Dedifferentiated amniotic fluid mesenchymal stem cell (primary cell): ENCODE measurements at regions not wholly inside any gene's neighbourhood (a gene's known extent, or its start where the extent isn't known, plus 50 kb on each side); places are given as distances from the start of the nearest gene placed in this dataset.

Experiments
- DNase-seq: peaks from one replicate; pipeline ENCODE4 v3.0.0-alpha.2; 2016; ENCODE audit errors: extremely low spot score

GRCh38 chr22:48340191-48340590 is 1487.5 kb downstream of the BRD1 start:
- DNase-seq, result no peak

DNA sequence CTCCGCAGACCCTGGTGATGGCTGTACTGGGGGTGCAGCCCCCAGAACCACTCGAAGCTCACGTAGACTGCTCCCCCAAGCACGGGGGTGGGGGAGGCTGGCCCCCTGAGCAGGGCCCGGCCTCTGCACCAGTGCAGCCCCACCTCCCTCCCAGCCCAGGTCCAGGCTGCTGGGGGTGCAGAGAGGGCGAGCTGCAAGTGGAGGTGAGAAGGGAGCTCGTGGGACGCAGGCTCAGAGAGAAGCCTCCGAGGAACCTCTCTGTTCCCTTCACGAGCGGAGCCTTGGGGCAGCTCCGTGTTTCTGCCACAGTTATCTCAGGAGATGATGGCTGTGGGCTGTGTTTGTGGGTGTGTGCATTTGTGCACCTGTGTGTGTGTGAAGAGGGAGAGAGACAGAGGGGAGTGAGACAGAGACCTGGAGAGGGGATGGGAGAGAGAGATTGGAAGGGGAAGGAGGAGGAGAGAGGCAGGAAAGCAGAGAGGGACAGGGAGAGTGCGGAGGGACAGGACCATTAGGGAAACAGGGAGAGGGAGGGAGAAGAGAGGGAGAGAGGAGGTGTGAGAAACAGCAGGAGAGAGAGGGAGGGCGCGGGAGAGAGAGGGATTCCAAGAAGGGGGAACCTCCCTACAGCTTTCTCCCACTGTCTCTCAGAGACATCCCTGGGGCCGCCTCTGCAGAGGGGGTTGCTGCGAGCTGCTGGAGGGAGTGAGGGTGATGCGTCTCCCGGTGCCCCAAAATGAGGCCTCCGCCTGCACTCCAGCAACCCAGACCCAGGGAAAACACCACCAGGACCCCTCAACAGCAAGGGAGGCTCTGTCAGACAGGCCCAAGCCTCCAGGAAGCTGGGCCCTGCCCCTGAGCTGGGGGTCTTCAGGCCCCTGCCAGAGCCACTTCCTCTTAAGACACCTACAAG is 1488.6 kb downstream of the BRD1 start:
- no peak for DNase-seq

DNA sequence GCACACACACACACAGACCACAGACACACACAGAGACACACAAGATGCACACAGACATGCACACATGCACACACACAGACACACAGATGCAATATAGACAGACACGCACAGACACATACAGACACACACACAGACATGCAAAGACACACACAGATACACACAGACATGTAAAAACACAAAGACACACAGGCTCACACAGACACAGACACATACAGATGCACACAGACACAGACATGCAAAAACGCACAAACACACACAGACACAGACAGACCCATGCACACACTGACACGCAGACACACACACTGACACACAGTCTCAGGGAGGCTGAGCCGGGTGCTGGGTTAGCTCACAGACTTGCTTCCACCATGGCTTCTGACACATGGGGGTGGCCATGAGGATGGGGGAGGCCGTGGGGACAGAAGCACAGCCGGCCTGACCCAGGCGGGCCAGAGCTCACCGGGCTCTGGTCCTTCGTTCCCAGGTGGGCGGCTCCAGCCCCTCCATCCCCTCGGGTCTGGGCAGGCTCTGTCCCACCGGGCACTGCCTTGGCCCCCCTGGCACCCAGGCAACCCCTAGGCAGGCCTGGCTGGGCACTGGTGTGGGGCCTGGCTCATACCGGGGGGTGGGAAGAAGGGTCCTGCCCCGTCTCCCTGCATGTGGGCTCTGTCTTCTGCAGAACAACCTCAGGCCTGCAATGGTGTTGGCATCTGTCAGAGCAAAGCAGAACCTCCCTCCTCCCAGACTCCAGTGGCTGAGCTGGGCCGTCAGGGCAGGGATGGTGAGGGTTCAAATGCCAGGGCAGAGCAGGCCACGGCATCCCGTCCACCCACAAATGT is 1489.5 kb downstream of the BRD1 start:
- DNase-seq, result no peak

DNA sequence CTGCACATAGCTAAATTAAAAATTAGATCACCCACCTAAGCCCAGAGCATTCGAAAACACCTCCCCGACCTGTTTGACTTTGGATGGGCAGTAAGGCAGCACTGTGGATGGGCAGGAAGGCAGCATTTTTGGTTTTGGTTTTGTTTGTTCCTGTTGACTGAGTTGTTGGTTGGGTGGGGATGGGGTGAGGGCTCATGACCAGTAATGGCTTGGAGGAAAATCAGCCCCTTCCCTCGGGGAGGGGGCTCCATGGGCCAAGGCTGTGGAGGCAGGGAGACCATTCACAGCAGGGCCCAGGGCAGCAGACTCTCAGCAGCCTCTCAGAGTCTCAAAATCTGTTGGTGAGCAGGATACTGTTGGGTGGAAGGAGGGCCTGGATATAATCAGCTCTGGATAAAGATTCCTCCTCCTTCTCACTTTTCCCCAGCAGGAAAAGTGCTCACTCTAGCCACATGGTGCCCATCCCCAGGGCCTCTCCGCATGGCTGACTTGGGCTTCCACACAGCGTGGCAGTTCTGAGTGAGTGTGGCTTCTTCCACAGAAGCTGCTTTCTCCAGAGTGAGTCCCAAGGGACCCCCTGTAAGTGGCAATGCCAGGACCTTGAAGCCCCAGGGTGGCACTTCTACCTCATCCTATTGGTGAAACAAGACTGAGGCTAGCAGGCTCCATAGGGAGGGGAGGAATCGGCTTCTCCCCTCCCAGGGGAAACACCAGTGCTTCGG is 1491.2 kb downstream of the BRD1 start:
- no peak for DNase-seq

DNA sequence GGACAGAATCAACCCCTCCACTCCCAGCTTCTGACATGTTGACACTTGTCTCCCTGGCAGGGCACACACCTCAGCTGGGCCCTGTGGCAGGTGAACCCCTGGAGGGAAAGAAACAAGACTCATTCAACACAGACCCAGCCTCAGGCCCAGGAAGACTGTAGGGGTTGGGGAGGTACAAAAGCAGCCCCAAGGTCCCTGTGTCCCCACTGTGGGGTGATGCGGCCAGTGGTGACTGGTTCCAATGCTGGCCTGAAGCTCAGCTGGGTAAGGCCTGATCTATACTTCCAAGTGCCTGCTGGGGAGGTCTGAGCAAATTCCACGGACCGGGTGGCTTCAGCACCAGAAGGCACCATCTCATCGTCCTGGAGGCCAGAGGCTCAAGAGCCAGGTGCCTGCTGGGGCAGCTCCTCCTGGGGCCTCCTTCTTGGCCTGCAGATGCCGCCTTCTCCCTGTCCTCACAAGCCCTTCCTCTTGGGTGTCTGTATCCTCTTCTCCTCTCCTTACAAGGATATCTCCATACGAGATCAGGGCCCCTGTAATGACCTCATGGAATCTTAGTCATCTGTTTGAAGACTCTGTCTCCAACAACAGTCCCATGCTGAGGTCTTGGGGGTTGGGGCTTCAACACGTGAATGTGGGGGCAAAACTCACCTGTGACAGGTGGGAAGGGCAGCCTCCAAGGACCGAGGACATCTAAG is 1492.1 kb downstream of the BRD1 start:
- DNase-seq, result no peak

DNA sequence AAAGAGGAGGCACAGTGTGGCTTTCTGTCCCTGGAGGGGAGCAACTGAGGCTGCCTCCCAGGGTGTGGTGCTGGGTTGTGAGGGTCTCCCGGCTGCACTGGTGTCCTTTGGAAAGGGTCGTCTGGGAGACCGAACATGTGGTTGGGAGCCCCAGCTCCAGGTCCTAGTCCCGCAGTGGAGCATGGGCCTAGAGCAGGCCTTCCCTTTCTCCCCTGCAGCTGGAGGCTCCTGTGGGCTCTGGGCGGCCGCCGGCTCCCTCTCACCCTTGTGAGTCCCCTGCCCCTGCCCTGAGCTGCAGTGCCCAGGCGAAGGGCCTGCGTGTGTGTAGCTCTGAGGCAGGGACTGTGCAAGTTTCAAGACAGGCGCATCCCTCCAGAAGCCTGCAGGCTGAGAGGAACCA is 1492.7 kb downstream of the BRD1 start:
- DNase-seq, result no peak

DNA sequence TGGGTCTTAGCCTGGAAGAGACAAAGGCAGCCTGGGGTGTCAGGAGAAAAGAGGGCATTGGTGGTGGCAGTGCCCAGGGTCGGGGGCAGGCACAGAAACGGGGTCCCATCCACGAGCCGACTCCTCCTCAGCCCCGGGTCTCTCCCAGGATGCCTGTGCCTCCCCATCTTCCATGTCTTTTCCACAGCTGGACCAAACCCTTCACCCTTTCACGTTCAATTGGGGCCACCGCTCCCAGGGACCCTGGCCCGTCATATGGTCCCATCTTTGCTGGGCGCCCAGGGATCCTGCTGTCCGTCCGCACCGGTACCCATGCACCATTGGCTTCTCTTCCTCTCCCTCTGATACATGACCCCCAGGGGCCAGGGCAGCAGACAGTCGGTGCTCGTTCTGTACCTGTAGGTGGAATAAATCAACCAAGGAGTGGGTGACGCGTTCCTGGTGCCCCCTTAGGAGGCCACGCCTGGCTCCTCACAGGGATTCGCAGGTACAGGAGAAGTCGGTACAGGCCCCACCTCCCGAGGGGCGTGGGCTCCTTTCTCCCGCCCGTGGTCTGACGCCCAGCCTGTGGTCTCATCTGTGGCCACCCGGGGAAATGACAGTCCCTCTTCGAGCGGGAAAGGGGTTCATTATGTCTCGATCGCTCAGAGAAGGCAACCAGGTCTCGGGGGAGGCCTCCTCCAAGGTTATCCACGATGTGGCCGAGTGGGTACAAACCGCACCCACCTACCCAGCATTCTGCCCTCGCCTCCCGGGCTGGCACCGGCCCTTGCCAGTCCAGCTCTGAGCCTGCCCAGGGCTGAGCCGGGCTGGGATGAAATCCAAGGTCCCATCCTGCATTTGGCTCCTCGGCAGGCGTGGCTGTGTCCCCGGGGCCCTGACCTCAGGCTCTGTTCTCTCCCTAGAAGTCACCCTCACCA is 1493.6 kb downstream of the BRD1 start:
- DNase-seq, result no peak

DNA sequence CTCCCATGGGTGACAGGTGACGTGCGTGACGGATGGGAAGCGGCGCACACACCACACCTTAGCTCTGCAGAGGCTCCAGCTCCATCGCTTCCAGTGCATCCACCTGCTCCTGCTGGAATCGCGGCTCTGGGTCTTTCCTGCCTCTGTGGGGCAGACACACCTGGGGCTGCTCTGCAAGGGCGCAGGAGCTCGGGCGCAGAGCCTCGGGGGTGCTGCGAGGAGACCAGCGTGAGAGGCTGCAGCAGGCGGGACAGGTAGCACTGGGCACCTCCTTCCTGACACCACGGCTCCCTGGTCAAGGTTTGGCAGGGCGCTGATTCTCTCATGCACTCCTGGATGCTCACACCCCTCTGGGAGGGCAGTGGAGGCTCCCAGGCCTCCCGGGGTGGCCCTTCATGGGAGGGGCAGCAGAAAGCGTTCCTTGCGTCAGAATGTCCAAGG is 1494.3 kb downstream of the BRD1 start:
- DNase-seq, result no peak

DNA sequence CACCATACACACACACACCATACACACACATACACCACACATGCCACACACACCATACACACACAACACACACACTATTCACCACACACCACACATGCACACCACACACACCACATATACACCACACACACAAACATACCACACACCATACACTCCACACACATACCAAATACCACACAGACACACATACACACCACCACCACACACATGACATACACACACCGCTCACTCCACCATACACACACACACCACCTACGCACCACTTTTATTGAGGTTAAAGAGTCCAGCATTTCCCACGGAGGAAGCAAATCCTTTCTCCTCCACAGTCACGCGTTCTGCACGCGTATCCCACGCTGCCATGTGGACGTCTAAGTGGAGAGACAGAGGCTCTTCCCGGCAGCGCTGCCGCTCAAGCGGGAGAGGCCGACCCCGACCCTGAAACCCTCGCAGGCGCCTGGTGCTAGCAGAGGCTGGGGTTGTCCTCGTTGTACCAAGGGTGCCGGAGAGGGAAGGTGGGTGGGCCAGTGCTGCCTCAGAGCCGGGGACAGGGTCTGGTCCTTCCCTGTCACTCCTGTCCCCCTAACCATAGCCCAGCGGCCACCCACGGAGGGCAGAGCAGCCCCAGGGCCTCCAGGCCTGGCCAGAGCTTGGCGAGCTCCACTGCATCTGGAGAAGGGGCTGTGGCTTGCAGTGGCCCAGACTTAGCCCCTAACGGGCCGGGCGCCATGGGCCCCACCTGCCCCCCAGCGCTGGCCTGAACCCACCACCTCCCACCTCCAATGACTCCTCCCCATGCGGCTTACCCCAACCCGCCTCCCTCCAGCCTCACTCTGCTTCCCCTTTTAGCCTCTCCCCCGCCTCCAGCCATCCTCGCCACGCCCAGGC is 1495.0 kb downstream of the BRD1 start:
- no peak for DNase-seq

DNA sequence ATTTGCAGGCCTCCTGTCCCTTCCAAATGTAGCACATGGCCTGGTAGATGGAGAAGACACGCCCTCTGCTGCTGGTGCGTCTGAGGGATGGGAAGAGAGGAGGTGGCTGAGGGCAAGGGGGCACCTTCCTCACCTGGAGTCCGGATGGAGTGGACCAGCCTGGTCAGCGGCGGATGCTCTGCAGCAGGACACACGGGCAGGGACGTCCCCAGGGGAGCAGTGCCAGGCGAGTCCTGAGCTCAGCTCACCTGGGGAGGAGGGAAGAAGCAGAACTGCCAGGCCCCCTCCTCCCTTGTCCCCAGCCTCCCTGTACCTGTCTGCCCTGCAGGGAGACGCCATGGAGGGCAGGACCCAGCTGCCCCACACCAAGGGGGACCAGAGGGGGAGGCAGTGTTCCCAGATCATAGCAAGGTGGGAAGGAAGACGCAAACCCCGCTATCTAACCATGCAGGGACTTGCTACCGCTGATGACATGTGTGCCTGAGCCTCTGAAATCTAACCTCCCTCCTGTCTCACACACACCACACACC is 1495.9 kb downstream of the BRD1 start:
- DNase-seq, result no peak

GRCh38 chr22:48331266-48331665 is 1496.4 kb downstream of the BRD1 start:
- DNase-seq, result no peak

DNA sequence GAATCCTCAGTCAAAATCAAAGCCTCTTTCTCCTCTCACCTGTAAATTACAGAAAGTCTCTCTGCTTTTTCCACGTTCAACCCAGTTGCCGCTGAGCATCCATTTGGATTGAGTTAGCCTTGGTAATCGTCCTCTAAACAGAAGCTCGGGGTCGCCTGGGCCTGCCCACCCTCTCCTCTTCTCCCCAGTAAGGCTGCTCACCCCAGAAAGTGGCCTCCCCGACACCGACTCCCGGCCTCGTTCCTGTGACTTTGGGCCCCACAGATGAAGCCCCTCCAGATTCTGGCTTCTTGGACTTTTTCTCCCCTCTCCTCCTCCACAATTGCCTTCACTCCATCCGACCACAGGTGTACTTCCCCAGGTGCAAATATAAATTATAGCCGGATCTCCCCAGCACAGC is 1500.0 kb downstream of the BRD1 start:
- no peak for DNase-seq

DNA sequence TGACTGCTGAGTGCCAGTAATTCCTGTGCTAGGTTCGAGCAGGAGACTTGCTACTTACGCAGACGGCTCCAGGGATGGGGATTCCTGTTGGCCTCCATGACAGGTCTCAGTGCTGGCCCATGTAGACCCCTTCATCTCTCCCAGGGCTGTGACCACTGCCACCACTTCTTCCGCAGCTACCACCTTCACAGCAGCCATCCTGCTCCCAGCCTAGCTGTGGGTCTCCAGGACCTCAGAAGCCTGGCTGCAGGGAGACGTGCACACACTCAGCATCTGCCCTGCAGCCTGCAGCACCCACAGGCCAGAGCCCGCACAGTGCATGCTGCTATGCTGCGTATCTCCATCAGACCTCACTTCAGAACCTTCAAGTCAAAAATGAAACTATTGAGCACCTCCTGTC is 1503.9 kb downstream of the BRD1 start:
- no peak for DNase-seq

GRCh38 chr22:48322907-48323306 is 1504.8 kb downstream of the BRD1 start:
- no peak for DNase-seq

DNA sequence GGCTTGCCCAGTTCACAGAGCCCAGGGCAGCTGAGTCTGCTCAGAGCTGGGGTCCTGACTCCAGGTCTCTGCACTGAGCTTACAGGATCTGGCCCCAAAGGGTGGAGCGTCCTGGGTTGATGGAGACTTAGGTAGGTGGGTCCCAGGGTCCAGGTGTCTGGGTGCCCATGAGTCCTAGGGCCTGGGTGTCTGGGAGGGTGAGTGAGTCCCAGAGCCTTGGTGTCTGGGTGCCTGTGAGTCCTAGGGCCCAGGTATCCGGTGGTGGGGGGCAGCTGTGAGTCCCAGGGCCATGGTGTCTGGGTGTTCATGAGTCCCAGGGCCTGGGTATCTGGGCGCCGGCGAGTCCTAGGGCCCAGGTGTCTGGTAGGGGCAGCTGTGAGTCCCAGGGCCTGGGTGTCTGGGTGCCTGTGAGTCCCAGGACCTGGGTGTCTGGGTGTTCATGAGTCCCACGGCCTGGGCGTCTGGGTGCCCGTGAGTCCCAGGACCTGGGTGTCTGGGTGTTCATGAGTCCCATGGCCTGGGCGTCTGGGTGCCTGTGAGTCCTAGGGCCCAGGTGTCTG is 1505.6 kb downstream of the BRD1 start:
- no peak for DNase-seq

DNA sequence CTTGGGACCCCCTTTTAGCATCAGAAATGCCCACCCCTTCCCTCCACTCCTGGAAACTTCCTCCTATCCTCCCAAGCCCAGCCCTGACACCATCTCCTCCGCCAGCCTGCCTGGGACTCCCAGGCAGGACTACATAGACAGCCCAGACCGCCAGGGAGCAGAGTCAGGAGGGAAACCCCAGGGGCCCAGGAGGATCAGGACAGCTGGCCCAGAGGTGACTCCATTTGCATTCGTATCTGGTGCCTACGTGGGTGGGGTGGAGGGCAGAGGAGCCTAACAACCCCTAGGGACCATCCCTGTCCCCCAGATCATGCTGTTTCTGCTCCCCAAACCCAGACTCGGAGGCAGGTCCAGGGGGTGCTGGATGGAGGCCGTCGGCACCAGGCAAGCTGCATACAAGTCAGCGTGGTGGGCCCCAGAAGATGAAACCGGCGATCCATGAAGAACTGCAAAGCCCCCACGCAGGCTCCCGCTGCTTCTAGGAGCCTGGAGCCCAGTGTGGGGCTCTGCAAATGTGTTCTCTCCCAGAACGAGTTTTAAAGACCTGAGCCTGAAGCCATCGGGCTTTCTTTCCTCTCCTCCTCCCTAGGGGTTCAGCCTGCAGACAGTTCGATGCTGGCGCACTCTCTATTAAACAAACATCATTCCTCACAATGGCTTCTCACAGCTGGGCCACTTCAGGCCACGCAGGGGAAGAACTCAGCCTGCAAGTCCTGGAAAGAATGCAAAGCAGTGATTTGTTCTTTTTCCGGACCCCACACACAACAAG is 1506.8 kb downstream of the BRD1 start:
- DNase-seq, result no peak

- DNase-seq, result no peak
These were observed 1507.5 kb downstream of the BRD1 start for GRCh38 chr22:48320048-48320682.
